Fibroblast of gingiva (primary cell): ENCODE measurements at regions not wholly inside any gene's neighbourhood (a gene's known extent, or its start where the extent isn't known, plus 50 kb on each side); places are given as distances from the start of the nearest gene placed in this dataset.

Experiments used
- DNase-seq: peaks from one replicate; pipeline ENCODE4 v3.0.0-alpha.2; 2011; ENCODE audit warnings: low read depth

- no peak for DNase-seq
These were observed 621.8 kb downstream of the CDH26 start for GRCh38 chr20:60579941-60580515.

- DNase-seq = no peak
These were observed 623.4 kb downstream of the CDH26 start for GRCh38 chr20:60581606-60582115.

GRCh38 chr20:60583741-60584140, 625.5 kb downstream of the CDH26 start:
- DNase-seq = no peak

GRCh38 chr20:60584221-60584620, 626.0 kb downstream of the CDH26 start:
- DNase-seq = no peak

- no peak for DNase-seq
These were observed 627.4 kb downstream of the CDH26 start for GRCh38 chr20:60585651-60586050.

DNA sequence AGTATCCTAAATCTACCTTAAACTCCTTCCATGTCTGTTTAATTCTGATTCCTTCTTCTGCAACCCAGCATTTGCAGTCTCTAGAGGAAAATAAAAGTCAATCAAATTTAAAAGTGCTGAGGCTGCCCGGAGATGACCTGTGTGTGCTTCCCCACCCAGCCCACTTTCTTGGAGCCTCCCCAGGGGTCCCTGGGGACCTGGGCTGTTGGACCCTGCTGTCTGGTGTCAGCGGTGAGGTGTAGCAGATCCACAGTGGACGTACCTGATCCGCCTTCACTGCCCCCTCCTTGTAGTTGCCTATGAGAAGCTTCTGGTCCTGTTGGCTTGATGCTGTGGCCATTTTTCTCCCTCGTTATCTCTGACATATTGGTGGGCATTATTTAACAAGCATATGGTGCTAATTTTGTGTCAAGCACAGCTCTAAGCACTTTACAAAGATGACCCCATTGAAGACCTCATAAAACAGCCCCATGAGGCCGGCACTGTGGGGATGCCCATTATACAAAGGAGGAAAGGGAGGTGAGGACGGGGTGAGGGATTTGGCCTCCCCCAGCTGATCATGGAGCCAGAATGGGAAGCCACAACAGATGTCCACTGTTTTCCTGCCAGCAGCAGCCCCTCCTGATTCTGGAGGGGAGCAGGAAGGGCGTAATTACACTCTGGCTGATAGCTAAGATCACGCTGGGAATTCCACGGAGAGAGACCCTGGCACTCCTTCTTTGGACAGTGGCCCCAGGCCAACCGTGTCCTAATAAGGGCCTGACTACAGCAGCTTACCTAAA, 628.2 kb downstream of the CDH26 start:
- DNase-seq = no peak

GRCh38 chr20:60587986-60588385, 629.8 kb downstream of the CDH26 start:
- DNase-seq = no peak

GRCh38 chr20:60589623-60590022, 631.4 kb downstream of the CDH26 start:
- no peak for DNase-seq

- no peak for DNase-seq
These were observed 633.1 kb downstream of the CDH26 start for GRCh38 chr20:60591172-60591799.

DNA sequence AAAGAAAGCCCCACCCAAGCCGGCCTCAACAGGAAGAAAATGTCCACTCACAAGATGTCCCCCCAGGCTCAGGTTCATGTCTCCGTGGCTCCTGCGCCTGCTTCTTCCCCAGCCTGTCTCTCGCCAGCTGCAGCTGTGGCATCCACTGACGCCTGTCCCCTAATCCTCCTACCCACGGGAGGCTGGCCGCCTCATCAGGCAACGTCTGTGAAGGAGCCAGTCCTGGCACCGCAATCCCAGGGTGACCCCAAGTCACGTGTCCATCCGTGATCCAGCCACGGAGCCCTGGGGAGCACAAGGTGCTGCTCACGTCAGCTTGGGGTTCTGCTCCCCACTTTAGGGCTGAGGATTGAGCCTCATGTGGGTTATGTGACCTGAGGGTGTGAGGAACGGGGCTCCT, 640.3 kb downstream of the CDH26 start:
- DNase-seq = no peak

GRCh38 chr20:60599381-60599780, 641.2 kb downstream of the CDH26 start:
- no peak for DNase-seq

DNA sequence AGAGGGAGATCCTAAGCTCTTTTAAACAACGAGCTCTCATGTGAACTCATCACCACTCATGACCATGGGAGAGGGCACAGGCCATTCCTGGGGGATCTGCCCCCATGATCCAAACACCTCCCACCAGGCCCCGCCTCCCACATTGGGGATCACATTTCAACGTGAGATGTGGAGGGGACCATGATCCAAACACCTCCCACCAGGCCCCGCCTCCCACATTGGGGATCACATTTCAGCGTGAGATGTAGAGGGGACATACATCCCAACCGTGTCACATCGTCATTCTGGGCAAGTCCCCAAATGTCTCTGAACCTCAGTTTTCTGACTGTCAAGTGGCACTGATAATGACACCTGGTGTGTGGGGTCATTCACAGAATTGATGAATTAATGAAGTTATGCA, 641.8 kb downstream of the CDH26 start:
- DNase-seq = no peak

- DNase-seq = no peak
These were observed 628.0 kb upstream of the CDH4 start for GRCh38 chr20:60624066-60624465.

DNA sequence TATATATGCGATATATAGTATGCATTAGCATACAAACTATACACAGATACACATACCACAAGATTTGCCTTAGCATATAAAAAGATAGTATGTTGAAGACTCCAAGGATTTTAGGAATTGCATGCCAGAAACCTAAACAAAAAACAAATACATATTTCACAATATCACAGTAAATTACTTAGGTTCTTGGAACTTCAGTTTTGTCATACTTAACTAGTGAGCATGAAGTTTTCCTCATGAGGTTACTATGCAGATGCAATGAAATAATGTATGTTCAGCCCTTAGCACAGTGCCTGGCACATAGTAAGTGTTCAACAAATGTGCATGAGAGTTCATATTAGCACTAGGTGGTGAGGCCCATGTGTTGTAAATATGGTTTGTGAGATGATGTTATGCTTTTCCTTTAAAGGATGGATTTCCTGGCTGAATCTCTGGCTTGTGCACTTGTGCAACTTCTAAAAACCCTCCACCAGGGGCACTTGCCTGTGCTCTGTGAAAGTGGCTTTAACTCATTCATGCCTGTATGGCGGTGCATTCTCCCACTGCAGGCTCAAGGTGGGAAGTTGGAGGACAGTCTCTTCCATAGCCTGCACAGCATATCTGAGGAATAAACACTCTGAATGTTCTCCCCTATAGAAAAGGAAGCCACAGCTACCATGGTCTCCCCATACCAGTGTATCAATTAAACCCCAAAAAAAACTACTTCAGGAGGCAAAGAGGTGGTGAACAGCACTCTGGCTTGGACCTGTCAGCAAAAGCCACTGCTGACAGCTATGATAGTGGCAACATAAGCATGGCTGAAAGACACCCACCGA, 624.1 kb upstream of the CDH4 start:
- no peak for DNase-seq

DNA sequence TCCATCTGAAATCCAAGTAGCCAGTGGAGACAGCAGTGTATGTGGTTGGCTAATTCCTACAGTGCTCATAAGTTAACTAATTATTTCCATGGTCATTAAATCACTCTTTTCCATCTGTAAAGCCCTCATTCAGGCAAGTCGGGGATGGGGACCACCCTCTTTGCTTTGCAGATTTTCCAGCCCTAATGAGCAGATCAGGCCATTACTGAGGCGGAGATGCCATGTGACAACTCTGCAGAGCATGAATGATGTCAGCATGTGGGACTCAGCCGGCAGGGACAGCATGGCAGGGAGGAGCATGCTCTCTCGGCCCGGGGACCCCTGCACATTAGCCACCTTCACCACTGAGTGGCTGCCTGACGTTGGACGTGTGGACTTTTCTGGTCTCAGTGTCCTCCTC, 623.3 kb upstream of the CDH4 start:
- no peak for DNase-seq

DNA sequence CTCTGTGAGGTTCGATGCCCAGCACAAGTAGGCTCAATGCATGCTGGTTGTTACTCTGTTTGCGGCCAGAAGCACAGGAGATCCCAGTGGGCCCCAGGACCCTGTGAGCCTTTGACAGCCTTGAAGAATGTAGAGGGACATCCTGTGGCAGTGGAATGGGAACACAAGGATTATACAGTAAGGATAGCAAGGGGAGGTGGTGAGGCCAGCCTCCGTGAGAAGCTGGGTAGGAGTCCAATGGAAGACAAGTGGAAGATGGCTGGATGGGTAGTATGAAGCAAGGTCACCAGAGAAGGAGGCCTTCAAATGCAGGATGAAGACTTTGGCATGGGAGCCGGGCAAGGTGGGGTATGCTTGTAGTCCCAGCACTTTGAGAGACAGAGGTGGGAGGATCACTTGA, 622.9 kb upstream of the CDH4 start:
- no peak for DNase-seq

- no peak for DNase-seq
These were observed 621.5 kb upstream of the CDH4 start for GRCh38 chr20:60630609-60631008.

DNA sequence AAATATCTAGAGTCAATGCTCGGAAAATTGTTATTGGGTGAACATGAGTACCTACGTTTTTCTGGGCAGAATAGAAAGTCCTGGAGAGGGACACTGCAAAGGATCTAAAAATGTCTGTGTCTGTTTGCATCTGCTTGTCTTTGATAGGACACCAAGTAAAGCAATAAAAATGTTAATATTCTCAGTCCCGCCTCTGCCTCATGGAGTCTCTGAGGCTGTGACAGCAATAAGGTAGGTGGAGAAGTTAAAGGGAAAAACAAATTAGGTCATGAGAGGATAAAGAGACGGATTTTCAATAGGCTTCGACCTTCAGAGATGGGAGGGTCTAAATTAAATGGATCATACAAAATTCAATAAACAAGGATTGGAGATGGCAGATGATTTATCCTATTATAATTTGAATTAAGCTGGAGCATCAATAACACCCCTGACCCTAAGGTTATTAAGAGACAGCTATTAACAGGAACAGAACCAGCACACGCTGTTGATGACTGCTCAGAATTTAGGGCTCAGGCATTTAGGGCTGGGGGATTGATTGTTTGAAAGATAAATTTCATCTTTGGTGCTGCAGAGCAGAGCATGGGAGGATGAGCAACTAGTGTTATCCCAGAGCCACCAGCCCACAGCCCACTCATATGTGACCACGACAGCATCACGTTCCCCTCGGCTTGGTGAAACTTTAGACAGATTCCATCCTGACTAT, 620.3 kb upstream of the CDH4 start:
- no peak for DNase-seq

- no peak for DNase-seq
These were observed 619.4 kb upstream of the CDH4 start for GRCh38 chr20:60632391-60633262.

DNA sequence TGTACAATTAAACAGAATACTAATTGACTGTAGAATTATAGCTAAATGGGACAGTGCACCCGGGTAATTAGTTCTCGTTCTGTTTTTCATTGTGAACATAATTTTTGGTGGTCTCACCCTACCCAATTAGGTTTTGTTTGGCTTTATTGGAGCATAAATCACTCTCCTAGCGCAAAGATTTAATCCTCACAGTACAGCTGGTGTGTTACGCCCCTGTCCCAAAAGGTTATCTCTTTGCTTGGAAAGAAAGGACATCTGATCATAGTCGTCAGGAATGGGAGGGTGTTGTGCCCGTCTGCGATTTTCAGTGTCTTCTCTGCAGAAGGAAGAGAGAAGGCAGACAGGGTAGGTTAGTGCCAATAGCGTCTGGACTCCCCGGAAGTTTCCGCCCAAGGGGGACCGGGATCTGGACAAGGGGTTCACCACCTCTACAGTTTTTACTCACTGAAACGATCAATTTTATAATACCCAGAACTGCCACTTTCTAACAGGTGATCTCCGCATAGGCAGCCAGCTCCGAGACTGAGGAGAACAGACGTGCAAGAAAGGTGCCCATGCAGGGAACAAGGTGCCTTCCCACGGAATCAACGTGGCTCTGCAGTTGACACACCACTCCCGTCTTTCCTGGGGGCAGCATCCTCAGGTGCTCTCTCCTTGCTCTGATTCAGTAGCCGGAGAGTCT, 617.4 kb upstream of the CDH4 start:
- DNase-seq = no peak
